ENCODE measurements at regions not wholly inside any gene's neighbourhood (a gene's known extent, or its start where the extent isn't known, plus 50 kb on each side); places are given as distances from the start of the nearest gene placed in this dataset.

DNA sequence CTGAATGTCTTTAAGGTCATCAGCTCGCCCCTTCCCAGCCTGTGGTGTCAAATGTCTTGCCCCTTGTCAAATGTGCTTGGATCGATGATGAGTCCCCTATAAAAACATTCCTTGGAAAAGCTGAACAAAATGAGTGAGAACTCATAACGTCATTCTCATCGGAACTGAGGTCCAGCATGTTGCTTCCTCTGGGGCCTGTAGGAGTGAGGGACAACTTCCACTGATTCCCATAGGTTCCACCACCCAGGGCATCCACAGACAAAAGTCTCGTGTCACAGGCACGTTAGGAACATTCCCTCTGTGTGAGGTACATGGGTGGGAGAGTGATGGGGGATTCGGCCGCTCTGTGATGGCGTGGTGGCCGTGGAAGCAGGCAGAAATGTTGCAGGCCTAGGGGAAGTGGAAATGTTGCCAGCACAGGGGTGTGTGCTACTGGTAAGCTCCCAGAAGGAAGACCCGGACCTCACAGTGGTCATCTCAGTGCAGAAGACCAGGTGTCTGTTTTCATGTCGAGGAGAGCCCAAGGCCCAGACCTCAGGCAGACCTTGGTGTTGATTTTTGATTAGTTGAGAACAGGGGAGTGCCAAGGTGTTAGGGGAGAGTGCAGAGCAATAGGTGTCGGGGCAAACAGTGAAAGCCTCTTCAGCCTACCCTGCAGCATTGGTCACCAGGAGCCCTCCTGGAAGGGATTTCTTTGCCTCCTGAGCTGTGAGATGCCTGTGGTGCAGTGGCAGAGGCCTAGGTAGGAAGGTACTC, 96.8 kb downstream of the SNRPN start:
- TF ChIP-seq, protein P1, sequence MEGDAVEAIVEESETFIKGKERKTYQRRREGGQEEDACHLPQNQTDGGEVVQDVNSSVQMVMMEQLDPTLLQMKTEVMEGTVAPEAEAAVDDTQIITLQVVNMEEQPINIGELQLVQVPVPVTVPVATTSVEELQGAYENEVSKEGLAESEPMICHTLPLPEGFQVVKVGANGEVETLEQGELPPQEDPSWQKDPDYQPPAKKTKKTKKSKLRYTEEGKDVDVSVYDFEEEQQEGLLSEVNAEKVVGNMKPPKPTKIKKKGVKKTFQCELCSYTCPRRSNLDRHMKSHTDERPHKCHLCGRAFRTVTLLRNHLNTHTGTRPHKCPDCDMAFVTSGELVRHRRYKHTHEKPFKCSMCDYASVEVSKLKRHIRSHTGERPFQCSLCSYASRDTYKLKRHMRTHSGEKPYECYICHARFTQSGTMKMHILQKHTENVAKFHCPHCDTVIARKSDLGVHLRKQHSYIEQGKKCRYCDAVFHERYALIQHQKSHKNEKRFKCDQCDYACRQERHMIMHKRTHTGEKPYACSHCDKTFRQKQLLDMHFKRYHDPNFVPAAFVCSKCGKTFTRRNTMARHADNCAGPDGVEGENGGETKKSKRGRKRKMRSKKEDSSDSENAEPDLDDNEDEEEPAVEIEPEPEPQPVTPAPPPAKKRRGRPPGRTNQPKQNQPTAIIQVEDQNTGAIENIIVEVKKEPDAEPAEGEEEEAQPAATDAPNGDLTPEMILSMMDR (conservative IDR thresholded peaks at IDR 0.05; ENCODE audit: low read length) = no peak
- DNase-seq (ENCODE audit: low read depth) = no peak
- H3K4me3 ChIP-seq (ENCODE audit: low read length) = no peak overlapping the region

DNA sequence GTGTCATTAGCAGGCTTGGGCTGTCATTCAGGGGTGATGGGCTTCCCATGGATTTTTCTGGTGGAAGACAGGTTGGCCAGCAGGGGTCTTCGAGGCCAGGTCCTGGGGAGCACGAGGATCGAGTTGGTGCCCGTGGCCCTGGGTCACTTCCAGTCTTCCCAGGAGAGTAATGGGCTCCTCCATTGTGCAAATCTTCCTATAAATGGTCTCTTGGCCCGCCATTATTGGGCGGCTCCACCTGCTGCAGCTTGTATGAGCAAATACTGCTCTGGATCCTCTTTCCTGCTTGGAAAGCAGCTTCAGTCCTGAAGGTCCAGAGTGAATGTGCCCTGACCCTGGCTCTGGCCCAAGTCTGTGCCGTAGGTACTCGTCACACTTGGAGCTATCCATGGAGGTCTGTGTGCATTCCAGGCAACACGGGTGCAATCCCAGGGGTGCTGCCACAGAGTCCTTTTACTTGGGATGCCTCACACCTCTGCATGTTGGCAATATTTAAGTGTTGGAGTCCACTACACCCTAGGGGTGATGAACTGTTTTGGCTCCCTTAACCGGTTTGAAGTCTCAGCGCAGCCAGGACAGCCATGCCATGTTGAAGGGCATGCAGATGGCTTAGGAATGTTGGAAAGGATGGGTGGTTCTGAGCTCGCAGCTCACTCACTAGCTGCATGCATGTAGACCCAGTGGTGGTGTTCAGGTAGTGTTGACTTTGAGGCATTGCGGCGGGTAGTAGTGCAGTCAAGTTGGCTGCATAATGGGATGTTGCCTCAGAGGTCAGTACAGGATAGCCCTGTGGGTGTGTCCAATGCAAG, 97.6 kb downstream of the SNRPN start:
- TF ChIP-seq, protein P1 (conservative IDR thresholded peaks at IDR 0.05; ENCODE audit: low read length) = no peak
- no peak for DNase-seq (ENCODE audit: low read depth)
- no peak overlapping the region for H3K4me3 ChIP-seq (ENCODE audit: low read length)

DNA sequence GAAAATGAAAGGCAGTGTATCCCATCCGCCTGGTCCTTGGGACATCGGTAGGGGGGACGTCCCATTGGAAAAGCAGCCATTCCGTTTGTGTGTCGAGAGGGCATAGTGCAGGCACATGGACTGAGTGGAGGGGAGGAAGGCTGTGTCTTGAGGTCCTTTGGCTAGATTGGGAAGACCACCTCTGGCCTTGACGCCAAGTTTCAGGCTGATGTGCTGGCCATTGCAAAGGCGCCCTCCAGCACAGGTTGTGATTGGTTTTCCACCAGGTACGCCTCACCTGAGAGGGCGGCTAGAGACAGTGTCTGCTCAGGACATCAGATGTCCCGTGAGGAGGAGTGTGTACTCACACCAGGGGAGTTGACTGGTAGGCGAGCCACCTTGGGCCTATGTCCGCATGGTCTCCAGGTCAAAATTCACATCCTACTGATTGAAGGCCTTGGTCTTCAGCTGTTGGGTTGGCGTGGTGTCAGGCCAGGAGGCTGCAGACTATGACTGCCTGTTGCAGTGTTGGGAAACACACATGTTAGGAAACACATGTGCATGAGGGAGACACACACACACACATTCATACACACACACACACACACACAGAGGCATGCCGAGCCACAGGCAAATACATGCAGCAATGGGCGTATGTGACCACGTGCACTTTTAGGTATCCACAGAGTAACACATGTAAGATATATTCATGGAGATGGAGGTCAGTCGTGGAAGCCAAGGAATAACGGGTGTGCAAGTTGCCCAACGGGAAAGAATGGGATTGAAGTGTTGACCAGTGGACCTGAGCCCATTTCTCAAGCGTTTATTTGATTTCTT, 98.4 kb downstream of the SNRPN start:
- no peak overlapping the region for H3K4me3 ChIP-seq (ENCODE audit: low read length)
- TF ChIP-seq, protein P1 (conservative IDR thresholded peaks at IDR 0.05; ENCODE audit: low read length) = no peak
- no peak for DNase-seq (ENCODE audit: low read depth)

DNA sequence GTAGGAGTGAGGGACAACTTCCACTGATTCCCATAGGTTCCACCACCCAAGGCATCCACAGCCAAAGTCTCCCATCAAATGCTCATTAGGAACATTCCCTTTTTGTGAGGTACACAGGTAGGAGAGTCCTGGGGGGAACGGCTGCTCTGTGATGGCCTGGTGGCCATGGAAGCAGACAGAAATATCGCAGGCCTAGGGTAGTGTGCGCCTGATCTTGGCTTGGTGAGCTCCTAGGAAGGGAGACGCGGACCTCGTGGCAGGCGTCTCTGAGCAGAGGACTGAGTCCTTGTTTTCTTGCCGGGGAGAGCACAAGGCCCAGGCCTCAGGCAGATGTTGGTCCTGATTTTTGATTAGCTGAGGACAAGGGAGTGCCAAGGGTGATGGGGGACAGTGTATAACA, 99.5 kb downstream of the SNRPN start:
- DNase-seq (ENCODE audit: low read depth) = no peak
- no peak overlapping the region for H3K4me3 ChIP-seq (ENCODE audit: low read length)
- TF ChIP-seq, protein P1 (conservative IDR thresholded peaks at IDR 0.05; ENCODE audit: low read length) = no peak

DNA sequence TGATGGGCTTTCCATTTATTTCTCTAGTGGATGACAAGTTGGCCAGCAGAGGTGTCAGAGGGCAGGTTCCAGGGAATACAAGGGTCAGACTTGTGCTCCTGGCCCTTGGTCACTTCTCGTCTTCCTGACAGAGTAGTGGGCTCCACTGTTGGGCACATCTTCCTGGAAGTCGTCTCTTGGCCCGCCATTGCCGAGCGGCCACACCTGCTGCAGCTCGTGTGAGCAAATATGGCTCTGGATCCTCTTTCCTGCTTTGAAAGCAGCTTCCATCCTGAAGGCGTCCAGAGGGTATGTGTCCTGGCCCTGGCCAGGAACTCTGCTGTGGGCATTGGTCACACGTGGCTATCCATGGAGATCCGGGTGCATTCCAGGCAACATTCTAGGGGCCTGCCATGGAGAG, 100.2 kb downstream of the SNRPN start:
- DNase-seq (ENCODE audit: low read depth) = no peak
- TF ChIP-seq, protein P1 (conservative IDR thresholded peaks at IDR 0.05; ENCODE audit: low read length) = no peak
- no peak overlapping the region for H3K4me3 ChIP-seq (ENCODE audit: low read length)

DNA sequence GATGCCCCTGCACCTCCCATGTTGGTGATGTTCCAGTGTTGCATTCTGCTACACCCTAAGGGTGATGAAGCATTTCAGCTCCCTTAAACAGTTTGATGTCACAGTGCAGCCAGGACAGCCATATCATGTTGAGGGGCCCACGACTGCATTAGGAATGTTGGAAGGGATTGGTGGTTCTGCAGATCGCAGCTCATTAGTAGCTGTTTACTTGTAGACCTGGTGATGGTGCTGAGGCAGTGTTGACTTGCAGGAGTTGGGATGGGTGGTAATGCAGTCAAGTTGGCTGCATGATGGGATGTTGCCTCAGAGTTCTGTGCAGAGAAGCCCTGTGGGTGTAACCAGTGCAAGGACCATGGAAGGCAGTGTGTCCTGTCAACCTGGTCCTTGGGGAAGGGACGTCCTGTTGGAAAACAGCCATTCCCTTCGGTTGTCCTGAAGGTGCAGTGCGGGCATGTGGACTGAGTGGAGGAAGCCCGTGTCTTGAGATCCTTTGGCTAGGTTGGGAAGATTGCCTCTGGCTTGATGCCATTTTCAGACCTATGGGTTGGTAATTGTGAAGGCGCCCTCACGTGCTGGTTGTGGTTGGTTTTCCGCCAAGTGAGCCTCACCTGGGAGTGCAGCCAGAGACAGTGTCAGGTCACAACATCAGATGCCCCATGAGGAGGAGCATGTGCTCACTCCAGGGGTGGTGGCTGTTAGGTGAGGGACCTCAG, 100.7 kb downstream of the SNRPN start:
- no peak for DNase-seq (ENCODE audit: low read depth)
- TF ChIP-seq, protein P1 (conservative IDR thresholded peaks at IDR 0.05; ENCODE audit: low read length) = no peak
- H3K4me3 ChIP-seq (ENCODE audit: low read length) = no peak overlapping the region
